ENCODE measurements at regions not wholly inside any gene's neighbourhood (a gene's known extent, or its start where the extent isn't known, plus 50 kb on each side); places are given as distances from the start of the nearest gene placed in this dataset.
A peak's percentile ranks its signal among the peaks of the same experiment; 100 is the strongest.

DNA sequence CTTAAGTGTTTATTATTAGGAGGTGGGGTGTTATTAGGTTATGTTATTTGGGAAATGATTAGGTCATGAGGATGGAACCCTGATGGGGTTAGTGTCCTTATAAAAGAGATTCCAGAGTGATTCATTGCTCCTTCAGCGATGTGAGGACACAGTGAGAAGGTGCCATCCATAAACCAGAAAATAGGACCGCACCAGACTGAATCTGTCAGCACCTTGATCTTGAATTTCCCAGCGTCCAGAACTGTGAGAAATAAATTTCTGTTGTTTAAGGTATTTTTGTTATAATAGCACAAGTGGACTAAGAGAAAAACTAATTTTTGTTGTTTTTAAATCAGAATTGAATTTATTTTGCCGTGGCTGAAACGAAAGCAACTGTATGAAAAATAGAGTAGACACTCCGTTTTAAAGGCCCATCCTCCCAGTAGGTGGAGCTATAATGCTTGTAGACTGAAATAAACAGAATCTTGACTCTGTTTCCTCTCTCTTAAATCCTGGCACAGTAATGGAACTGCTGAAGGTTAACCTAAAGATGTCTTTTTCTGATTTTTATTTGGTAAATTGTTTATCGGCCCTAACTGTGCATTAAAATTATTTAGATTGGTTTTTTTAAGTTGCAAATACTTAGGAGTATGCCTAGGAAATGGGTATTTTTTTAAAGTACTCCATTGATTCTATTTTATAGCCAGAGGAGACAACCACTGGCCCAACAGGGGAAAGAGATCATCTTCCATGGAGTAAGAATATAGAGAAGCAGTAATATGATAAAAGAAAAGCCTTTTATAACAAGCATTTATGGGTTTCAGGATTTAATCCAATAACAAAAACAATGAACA is 133.2 kb upstream of the ADAMTS3 start (continued):
- TF ChIP-seq, protein P1, sequence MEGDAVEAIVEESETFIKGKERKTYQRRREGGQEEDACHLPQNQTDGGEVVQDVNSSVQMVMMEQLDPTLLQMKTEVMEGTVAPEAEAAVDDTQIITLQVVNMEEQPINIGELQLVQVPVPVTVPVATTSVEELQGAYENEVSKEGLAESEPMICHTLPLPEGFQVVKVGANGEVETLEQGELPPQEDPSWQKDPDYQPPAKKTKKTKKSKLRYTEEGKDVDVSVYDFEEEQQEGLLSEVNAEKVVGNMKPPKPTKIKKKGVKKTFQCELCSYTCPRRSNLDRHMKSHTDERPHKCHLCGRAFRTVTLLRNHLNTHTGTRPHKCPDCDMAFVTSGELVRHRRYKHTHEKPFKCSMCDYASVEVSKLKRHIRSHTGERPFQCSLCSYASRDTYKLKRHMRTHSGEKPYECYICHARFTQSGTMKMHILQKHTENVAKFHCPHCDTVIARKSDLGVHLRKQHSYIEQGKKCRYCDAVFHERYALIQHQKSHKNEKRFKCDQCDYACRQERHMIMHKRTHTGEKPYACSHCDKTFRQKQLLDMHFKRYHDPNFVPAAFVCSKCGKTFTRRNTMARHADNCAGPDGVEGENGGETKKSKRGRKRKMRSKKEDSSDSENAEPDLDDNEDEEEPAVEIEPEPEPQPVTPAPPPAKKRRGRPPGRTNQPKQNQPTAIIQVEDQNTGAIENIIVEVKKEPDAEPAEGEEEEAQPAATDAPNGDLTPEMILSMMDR (IDR thresholded peaks at IDR 0.05 in 2 of 3, conservative IDR thresholded peaks at IDR 0.05 in 1 of 3; ENCODE audit: insufficient read depth in 2 of 3, low read depth in 1 of 3, low read length in 3 of 3): peak; percentile 58 to 79 (median 64); a peak in 5 of 6 replicates
- TF ChIP-seq GATAD2B (IDR thresholded peaks at IDR 0.05; ENCODE audit: borderline replicate concordance): no peak
- no peak for TF ChIP-seq NFE2L1 (tag; IDR thresholded peaks at IDR 0.05; ENCODE audit: borderline replicate concordance, low read depth)
- TF ChIP-seq, protein P2, sequence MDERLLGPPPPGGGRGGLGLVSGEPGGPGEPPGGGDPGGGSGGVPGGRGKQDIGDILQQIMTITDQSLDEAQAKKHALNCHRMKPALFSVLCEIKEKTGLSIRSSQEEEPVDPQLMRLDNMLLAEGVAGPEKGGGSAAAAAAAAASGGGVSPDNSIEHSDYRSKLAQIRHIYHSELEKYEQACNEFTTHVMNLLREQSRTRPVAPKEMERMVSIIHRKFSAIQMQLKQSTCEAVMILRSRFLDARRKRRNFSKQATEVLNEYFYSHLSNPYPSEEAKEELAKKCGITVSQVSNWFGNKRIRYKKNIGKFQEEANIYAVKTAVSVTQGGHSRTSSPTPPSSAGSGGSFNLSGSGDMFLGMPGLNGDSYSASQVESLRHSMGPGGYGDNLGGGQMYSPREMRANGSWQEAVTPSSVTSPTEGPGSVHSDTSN (CRISPR knock-in tag; IDR thresholded peaks at IDR 0.05; ENCODE audit: low read depth): no peak
- TF ChIP-seq, protein P2 (tag; conservative IDR thresholded peaks at IDR 0.05; ENCODE audit: low read depth): 0 out of 2 replicates have a peak, but pooled peaks have one; percentile 34
- no peak for TF ChIP-seq ILK (tag; IDR thresholded peaks at IDR 0.05; ENCODE audit: borderline replicate concordance, low read depth)
- TF ChIP-seq, protein P3, sequence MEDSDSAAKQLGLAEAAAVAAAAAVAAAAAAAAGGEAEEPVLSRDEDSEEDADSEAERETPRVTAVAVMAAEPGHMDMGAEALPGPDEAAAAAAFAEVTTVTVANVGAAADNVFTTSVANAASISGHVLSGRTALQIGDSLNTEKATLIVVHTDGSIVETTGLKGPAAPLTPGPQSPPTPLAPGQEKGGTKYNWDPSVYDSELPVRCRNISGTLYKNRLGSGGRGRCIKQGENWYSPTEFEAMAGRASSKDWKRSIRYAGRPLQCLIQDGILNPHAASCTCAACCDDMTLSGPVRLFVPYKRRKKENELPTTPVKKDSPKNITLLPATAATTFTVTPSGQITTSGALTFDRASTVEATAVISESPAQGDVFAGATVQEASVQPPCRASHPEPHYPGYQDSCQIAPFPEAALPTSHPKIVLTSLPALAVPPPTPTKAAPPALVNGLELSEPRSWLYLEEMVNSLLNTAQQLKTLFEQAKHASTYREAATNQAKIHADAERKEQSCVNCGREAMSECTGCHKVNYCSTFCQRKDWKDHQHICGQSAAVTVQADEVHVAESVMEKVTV (CRISPR knock-in tag; IDR thresholded peaks at IDR 0.05): peak; percentile 65
